ENCODE measurements at regions not wholly inside any gene's neighbourhood (a gene's known extent, or its start where the extent isn't known, plus 50 kb on each side); places are given as distances from the start of the nearest gene placed in this dataset.
"Not testable (repeated sequence)": the region's sequence is repeated elsewhere in the genome, so short reads cannot be mapped to it uniquely, and the experiment has no call there.

GRCh38 chr20:40930561-40930960 is 98.1 kb upstream of the TOP1 start:
- DNase-seq (ENCODE audit: low read depth, low spot score): no peak

- DNase-seq (ENCODE audit: low read depth, low spot score): no peak
Observed at GRCh38 chr20:40931410-40932044, 97.1 kb upstream of the TOP1 start.

- no peak for DNase-seq (ENCODE audit: low read depth, low spot score)
Observed at GRCh38 chr20:40932436-40932835, 96.2 kb upstream of the TOP1 start.

- DNase-seq (ENCODE audit: low read depth, low spot score): no peak
Observed at GRCh38 chr20:40933758-40934157, 94.9 kb upstream of the TOP1 start.

- DNase-seq (ENCODE audit: low read depth, low spot score): no peak
Observed at GRCh38 chr20:40938020-40938419, 90.6 kb upstream of the TOP1 start.

- no peak for DNase-seq (ENCODE audit: low read depth, low spot score)
Observed at GRCh38 chr20:40939667-40940066, 89.0 kb upstream of the TOP1 start.

- no peak for DNase-seq (ENCODE audit: low read depth, low spot score)
Observed at GRCh38 chr20:40941133-40941610, 87.5 kb upstream of the TOP1 start.

GRCh38 chr20:40942006-40942405 is 86.6 kb upstream of the TOP1 start:
- no peak for DNase-seq (ENCODE audit: low read depth, low spot score)

GRCh38 chr20:40942775-40943174 is 85.8 kb upstream of the TOP1 start:
- no peak for DNase-seq (ENCODE audit: low read depth, low spot score)

- DNase-seq (ENCODE audit: low read depth, low spot score): no peak
Observed at GRCh38 chr20:40943591-40943990, 85.0 kb upstream of the TOP1 start.

- no peak for DNase-seq (ENCODE audit: low read depth, low spot score)
Observed at GRCh38 chr20:40945189-40945588, 83.4 kb upstream of the TOP1 start.

- DNase-seq (ENCODE audit: low read depth, low spot score): no peak
Observed at GRCh38 chr20:40945754-40946450, 82.7 kb upstream of the TOP1 start.

GRCh38 chr20:40946451-40946850 is 82.2 kb upstream of the TOP1 start:
- DNase-seq (ENCODE audit: low read depth, low spot score): no peak

- DNase-seq (ENCODE audit: low read depth, low spot score): no peak
Observed at GRCh38 chr20:40948465-40949267, 80.0 kb upstream of the TOP1 start.

GRCh38 chr20:40949346-40949745 is 79.3 kb upstream of the TOP1 start:
- DNase-seq (ENCODE audit: low read depth, low spot score): no peak

- no peak for DNase-seq (ENCODE audit: low read depth, low spot score)
Observed at GRCh38 chr20:40952136-40952535, 76.5 kb upstream of the TOP1 start.

GRCh38 chr20:40953416-40953815 is 75.2 kb upstream of the TOP1 start:
- no peak for DNase-seq (ENCODE audit: low read depth, low spot score)

- DNase-seq (ENCODE audit: low read depth, low spot score): no peak
Observed at GRCh38 chr20:40953856-40954255, 74.8 kb upstream of the TOP1 start.

- DNase-seq (ENCODE audit: low read depth, low spot score): no peak
Observed at GRCh38 chr20:40954521-40955165, 74.0 kb upstream of the TOP1 start.

- no peak for DNase-seq (ENCODE audit: low read depth, low spot score)
Observed at GRCh38 chr20:40955326-40955725, 73.3 kb upstream of the TOP1 start.

GRCh38 chr20:40955826-40956225 is 72.8 kb upstream of the TOP1 start:
- not testable (repeated sequence) for DNase-seq (ENCODE audit: low read depth, low spot score)
